Activated T-cell treated with anti-CD3 and anti-CD28 coated beads, Interleukin-2, amount 50 U/mL, for 4 hours (primary cell): ENCODE measurements at regions not wholly inside any gene's neighbourhood (a gene's known extent, or its start where the extent isn't known, plus 50 kb on each side); places are given as distances from the start of the nearest gene placed in this dataset.

Experiments
- ATAC-seq, 2 donors: fragments of 200-7000 bp; cut with Tn5 transposase; one replicate each; pipeline ENCODE4 v1.10.0; 2021
- DNase-seq: peaks from one replicate; pipeline ENCODE4 v3.0.0-alpha.2; 2020
- H3K27me3 Mint-ChIP-seq: one replicate; pipeline ENCODE4 v1.8.0; 2021; ENCODE audit warnings: low read depth, mixed read lengths
- H3K36me3 Mint-ChIP-seq: one replicate; pipeline ENCODE4 v1.8.0; 2022; ENCODE audit warnings: mixed read lengths; ENCODE audit not compliant: insufficient read depth
- H3K4me1 Mint-ChIP-seq: one replicate; pipeline ENCODE4 v1.8.0; 2021; ENCODE audit warnings: low read depth, mixed read lengths
- H3K4me3 Mint-ChIP-seq: one replicate; pipeline ENCODE4 v1.8.0; 2021; ENCODE audit warnings: mild to moderate bottlenecking, moderate library complexity, mixed read lengths
- H3K9me3 Mint-ChIP-seq: one replicate; pipeline ENCODE4 v1.8.0; 2021; ENCODE audit warnings: mixed read lengths

GRCh38 chr6:98295515-98296175 is 538.7 kb upstream of the POU3F2 start:
- no peaks in the 10 kb centered on the region for H3K4me1 Mint-ChIP-seq
- no peaks in the 10 kb centered on the region for H3K27me3 Mint-ChIP-seq
- DNase-seq (no peak), ATAC-seq (no peak)
- no peaks in the 10 kb centered on the region for H3K9me3 Mint-ChIP-seq
- H3K36me3 Mint-ChIP-seq = no peaks in the 10 kb centered on the region
- no peak overlapping the region for H3K4me3 Mint-ChIP-seq

GRCh38 chr6:98308564-98308963 is 525.8 kb upstream of the POU3F2 start:
- no peak overlapping the region for H3K4me3 Mint-ChIP-seq

GRCh38 chr6:98310443-98310842 is 523.9 kb upstream of the POU3F2 start:
- DNase-seq (no peak), ATAC-seq (no peak)
- Mint-ChIP-seq H3K9me3 (no peaks in the 10 kb centered on the region), H3K36me3 (no peaks in the 10 kb centered on the region), H3K4me1 (no peaks in the 10 kb centered on the region), H3K4me3 (no peak overlapping the region), H3K27me3 (no peaks in the 10 kb centered on the region)

More at GRCh38 chr6:98308564-98308963, 525.8 kb upstream of the POU3F2 start:
- Mint-ChIP-seq H3K4me1 (no peaks in the 10 kb centered on the region), H3K27me3 (no peaks in the 10 kb centered on the region), H3K36me3 (no peaks in the 10 kb centered on the region), H3K9me3 (peaks cover 4% of the 10 kb centered on the region)
- ATAC-seq (no peak), DNase-seq (no peak)

DNA sequence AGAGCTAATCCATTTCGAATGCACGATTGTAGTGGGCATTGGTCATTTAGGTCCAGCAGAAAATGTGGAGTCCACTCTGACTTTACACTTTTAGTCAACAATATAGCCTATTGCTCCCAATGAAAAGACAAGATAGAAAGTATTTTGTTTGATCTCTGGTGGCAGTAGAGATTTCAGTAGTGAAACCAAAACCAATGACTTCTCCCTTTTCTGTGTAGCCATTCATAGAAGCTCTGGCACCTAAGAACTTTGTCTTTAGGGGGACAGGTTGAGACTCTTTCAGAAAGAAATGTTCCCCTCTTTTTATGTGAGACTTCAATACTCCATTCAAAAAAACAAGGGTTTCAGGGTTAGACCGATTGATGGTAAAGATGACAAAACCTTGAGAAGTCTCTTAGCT is 510.8 kb upstream of the POU3F2 start:
- Mint-ChIP-seq H3K4me1 (no peaks in the 10 kb centered on the region), H3K27me3 (no peaks in the 10 kb centered on the region), H3K9me3 (peaks cover 4% of the 10 kb centered on the region), H3K4me3 (no peak overlapping the region), H3K36me3 (no peaks in the 10 kb centered on the region)
- no peak for ATAC-seq
- DNase-seq = no peak

- Mint-ChIP-seq H3K27me3 (no peaks in the 10 kb centered on the region), H3K4me1 (no peaks in the 10 kb centered on the region), H3K4me3 (no peak overlapping the region), H3K9me3 (no peaks in the 10 kb centered on the region), H3K36me3 (no peaks in the 10 kb centered on the region)
- no peak for ATAC-seq
- DNase-seq = no peak
Measured at GRCh38 chr6:98324446-98324845, 509.9 kb upstream of the POU3F2 start.

DNA sequence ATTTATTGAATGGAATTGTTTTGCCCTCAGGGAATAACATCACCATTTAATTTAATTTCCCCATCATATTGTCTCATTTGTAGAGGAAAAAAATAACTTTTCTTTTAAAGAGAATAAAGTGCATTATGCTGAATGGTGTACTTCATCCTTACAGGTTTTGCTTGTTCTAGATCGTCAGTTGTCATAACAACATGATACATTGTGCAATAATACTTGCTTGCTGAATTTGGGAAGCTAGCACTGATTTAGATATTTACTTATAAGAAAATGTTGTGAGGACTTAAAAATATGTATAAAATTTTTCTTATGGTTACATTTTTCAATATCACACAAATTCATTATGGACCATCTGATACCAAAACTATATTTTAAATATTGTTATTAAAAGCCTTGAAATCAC is 509.0 kb upstream of the POU3F2 start:
- DNase-seq = no peak
- no peaks in the 10 kb centered on the region for H3K27me3 Mint-ChIP-seq
- H3K4me3 Mint-ChIP-seq = no peak overlapping the region
- no peak for ATAC-seq
- H3K9me3 Mint-ChIP-seq = no peaks in the 10 kb centered on the region
- no peaks in the 10 kb centered on the region for H3K4me1 Mint-ChIP-seq
- H3K36me3 Mint-ChIP-seq = no peaks in the 10 kb centered on the region

GRCh38 chr6:98333273-98333672 is 501.1 kb upstream of the POU3F2 start:
- H3K9me3 Mint-ChIP-seq = no peaks in the 10 kb centered on the region
- ATAC-seq (no peak), DNase-seq (no peak)
- H3K4me1 Mint-ChIP-seq = no peaks in the 10 kb centered on the region
- no peaks in the 10 kb centered on the region for H3K27me3 Mint-ChIP-seq
- H3K4me3 Mint-ChIP-seq = no peak overlapping the region
- H3K36me3 Mint-ChIP-seq = no peaks in the 10 kb centered on the region

DNA sequence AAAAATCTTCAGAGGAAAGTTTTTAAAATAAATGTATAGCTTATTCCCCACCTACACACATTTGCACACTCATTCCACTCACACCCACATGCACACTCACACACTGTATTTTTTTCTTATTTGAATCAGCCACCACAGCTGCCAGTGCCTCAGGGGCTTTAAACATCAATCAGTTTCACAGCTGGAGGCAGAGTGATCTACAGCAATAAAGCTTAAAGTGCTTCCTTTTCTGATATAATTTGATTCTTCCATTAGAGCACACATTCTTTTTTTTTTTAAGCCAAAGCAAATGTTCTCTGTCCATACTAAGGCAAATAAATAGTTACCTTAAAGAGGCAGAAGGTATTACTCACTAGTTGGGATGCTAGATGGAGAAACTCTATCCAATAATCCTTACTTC is 498.8 kb upstream of the POU3F2 start:
- Mint-ChIP-seq H3K4me3 (no peak overlapping the region), H3K4me1 (no peaks in the 10 kb centered on the region), H3K36me3 (no peaks in the 10 kb centered on the region), H3K27me3 (no peaks in the 10 kb centered on the region), H3K9me3 (no peaks in the 10 kb centered on the region)
- DNase-seq (no peak), ATAC-seq (no peak)

GRCh38 chr6:98339506-98339905 is 494.9 kb upstream of the POU3F2 start:
- no peak for ATAC-seq
- Mint-ChIP-seq H3K36me3 (no peaks in the 10 kb centered on the region), H3K27me3 (no peaks in the 10 kb centered on the region), H3K9me3 (no peaks in the 10 kb centered on the region), H3K4me1 (no peaks in the 10 kb centered on the region), H3K4me3 (no peak overlapping the region)
- DNase-seq = no peak

GRCh38 chr6:98343004-98343403 is 491.4 kb upstream of the POU3F2 start:
- DNase-seq (no peak), ATAC-seq (no peak)
- H3K9me3 Mint-ChIP-seq = peaks cover 3% of the 10 kb centered on the region
- H3K4me3 Mint-ChIP-seq = no peak overlapping the region
- no peaks in the 10 kb centered on the region for H3K36me3 Mint-ChIP-seq
- H3K4me1 Mint-ChIP-seq = no peaks in the 10 kb centered on the region
- no peaks in the 10 kb centered on the region for H3K27me3 Mint-ChIP-seq

DNA sequence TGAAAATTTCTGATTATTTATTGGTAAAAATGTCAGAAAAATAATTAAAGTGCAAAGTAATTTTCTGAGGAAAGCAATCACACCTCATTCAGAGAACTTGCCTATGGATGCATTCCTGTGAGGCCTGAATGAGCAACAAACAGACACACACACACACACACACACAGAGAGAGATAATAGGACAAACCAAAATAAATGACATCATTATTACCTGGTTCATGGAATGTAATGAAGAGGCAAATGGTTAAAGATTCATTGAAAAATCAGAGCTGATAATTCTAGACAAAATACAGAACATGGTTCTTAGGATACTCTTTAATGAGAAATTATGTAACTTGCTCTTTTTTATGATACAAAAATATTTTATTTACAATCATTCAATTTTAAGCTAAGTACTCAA is 490.6 kb upstream of the POU3F2 start:
- H3K27me3 Mint-ChIP-seq = no peaks in the 10 kb centered on the region
- H3K4me1 Mint-ChIP-seq = no peaks in the 10 kb centered on the region
- H3K36me3 Mint-ChIP-seq = no peaks in the 10 kb centered on the region
- H3K9me3 Mint-ChIP-seq = peaks cover 3% of the 10 kb centered on the region
- ATAC-seq (no peak), DNase-seq (no peak)
- no peak overlapping the region for H3K4me3 Mint-ChIP-seq

DNA sequence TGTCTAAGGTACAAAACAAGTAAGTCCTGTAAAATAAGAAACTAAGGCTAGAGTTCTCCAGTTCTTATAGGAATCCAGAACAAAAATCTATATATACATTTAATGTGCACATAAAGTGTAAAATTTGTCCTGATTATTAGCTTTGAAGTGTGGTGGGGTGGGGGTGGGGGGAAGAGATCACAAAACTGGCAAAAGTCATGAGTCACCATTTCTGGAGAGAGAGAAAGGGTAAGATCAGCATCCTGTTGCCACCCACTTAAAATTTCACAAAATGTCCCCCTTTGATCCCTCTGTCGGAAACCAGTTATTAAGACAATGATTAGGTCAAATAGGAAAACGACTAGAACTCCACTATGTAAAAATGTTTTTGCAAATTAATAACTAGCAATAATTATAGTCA is 482.0 kb upstream of the POU3F2 start:
- no peaks in the 10 kb centered on the region for H3K27me3 Mint-ChIP-seq
- DNase-seq (no peak), ATAC-seq (no peak)
- no peaks in the 10 kb centered on the region for H3K36me3 Mint-ChIP-seq
- no peak overlapping the region for H3K4me3 Mint-ChIP-seq
- no peaks in the 10 kb centered on the region for H3K9me3 Mint-ChIP-seq
- H3K4me1 Mint-ChIP-seq = no peaks in the 10 kb centered on the region

- ATAC-seq (no peak), DNase-seq (no peak)
- Mint-ChIP-seq H3K4me3 (no peak overlapping the region), H3K4me1 (no peaks in the 10 kb centered on the region), H3K9me3 (peaks cover under 1% of the 10 kb centered on the region), H3K36me3 (no peaks in the 10 kb centered on the region), H3K27me3 (no peaks in the 10 kb centered on the region)
Measured at GRCh38 chr6:98358173-98358572, 476.2 kb upstream of the POU3F2 start.

DNA sequence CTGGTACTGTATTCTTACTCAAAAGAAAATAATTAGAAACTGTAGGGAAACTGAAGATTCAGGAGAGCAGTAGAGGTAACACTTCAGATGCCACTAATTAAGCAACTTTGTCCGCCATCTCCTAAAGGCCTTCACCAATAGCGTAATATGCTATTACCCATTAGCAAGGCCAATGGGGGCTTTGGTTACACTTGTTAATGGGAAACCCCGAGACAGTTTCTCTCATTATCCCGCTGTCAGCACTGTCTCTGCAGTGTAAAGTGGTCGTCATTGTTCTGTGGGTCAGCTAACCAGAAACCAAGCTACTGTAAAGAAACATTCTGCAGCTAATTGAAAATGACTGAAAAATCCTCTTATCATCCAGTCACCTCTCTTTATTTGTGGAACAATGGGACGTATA is 468.0 kb upstream of the POU3F2 start:
- DNase-seq (no peak), ATAC-seq (no peak)
- Mint-ChIP-seq H3K4me1 (no peaks in the 10 kb centered on the region), H3K36me3 (no peaks in the 10 kb centered on the region), H3K9me3 (peaks cover 3% of the 10 kb centered on the region), H3K4me3 (no peak overlapping the region), H3K27me3 (no peaks in the 10 kb centered on the region)

DNA sequence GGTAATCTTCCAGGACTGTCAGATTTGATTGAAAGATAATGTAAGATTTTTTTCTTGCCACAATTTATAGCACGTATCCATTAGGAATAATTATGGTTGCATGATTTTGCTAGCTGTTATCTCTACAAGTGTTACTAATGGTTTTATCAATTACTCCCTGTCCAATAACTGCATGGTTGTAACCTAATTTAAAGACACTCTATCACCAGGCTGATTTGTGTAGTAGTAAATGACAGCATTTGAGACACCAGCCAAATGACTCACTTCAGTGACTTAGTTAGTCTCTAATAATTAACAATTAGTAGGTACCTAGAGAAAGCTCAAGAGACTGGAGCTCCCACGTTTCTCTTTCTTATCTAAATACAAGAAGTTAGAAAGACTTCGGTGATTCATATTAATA is 453.8 kb upstream of the POU3F2 start:
- H3K27me3 Mint-ChIP-seq = no peaks in the 10 kb centered on the region
- H3K4me1 Mint-ChIP-seq = no peaks in the 10 kb centered on the region
- ATAC-seq (no peak), DNase-seq (no peak)
- H3K36me3 Mint-ChIP-seq = no peaks in the 10 kb centered on the region
- H3K9me3 Mint-ChIP-seq = peaks cover 5% of the 10 kb centered on the region
- H3K4me3 Mint-ChIP-seq = no peak overlapping the region

- Mint-ChIP-seq H3K36me3 (no peaks in the 10 kb centered on the region), H3K9me3 (peaks cover 5% of the 10 kb centered on the region), H3K4me3 (no peak overlapping the region), H3K4me1 (no peaks in the 10 kb centered on the region), H3K27me3 (no peaks in the 10 kb centered on the region)
- DNase-seq (no peak), ATAC-seq (no peak)
Measured at GRCh38 chr6:98382246-98382645, 452.1 kb upstream of the POU3F2 start.
